ENCODE measurements at regions not wholly inside any gene's neighbourhood (a gene's known extent, or its start where the extent isn't known, plus 50 kb on each side); places are given as distances from the start of the nearest gene placed in this dataset.

GRCh38 chrX:75211976-75212375 lies 55.9 kb upstream of the ABCB7 start:
- Mint-ChIP-seq H3K36me3 (ENCODE audit: insufficient read depth in 1 of 3, low read depth in 3 of 3) (peaks cover 3 to 8% (median 6%) of the 10 kb centered on the region in 3 experiments; a peak in 3 of 7 replicates), H3K27me3 (ENCODE audit: low read depth) (peaks cover 1% of the 10 kb centered on the region; the same call in 1 of the 2 replicates), H3K27ac (no peak overlapping the region), H3K9me3 (peaks cover 72 to 82% of the 10 kb centered on the region in 2 experiments), H3K4me1 (no peaks in the 10 kb centered on the region), H3K4me3 (no peak overlapping the region)
- no peak overlapping the region for H3K9ac ChIP-seq (ENCODE audit: extremely low read depth, insufficient read length, low read length)
- H3K4ac ChIP-seq (ENCODE audit: low read depth, low read length): no peak overlapping the region
- no peak for DNase-seq
- no peak overlapping the region for H2BK15ac ChIP-seq (ENCODE audit: low read depth, low read length)
- no peaks in the 10 kb centered on the region for H3K23me2 ChIP-seq (ENCODE audit: insufficient read length, low read depth, low read length, poor library complexity, severe bottlenecking)
- no peak overlapping the region for H2AK5ac ChIP-seq (ENCODE audit: insufficient read length, low read length)
- no peak overlapping the region for H3K27ac ChIP-seq (ENCODE audit: insufficient read length, low read depth, low read length)
- H2BK5ac ChIP-seq (ENCODE audit: insufficient read length, low read length): no peak overlapping the region
- H3K4me1 ChIP-seq (ENCODE audit: insufficient read depth, low read length): no peaks in the 10 kb centered on the region
- H3K79me2 ChIP-seq (ENCODE audit: insufficient read depth, low read length): no peaks in the 10 kb centered on the region
- H2BK20ac ChIP-seq (ENCODE audit: low read depth, low read length, poor library complexity, severe bottlenecking): no peak overlapping the region
- H3K56ac ChIP-seq (ENCODE audit: insufficient read length, low read depth, low read length): no peak overlapping the region
- H3K4me2 ChIP-seq (ENCODE audit: insufficient read depth, insufficient read length, low read length): no peak overlapping the region
- no peak overlapping the region for H2BK120ac ChIP-seq (ENCODE audit: low read depth, low read length, poor library complexity, severe bottlenecking)
- no peak overlapping the region for H2BK12ac ChIP-seq (ENCODE audit: insufficient read length, low read depth, low read length)
- WGBS (ENCODE audit: extremely low coverage, insufficient read length, low lambda C conversion rate): no CpG with 5 or more reads among the region's 3 CpGs
- no peak overlapping the region for H3K14ac ChIP-seq (ENCODE audit: insufficient read depth, low read length)
- H3K18ac ChIP-seq (ENCODE audit: insufficient read length, low read depth, low read length): no peak overlapping the region
- H3K27me3 ChIP-seq (ENCODE audit: insufficient read depth, low read length): no peaks in the 10 kb centered on the region
- H3T11ph ChIP-seq (ENCODE audit: low read length): no peak overlapping the region
- no peak overlapping the region for H3K23ac ChIP-seq (ENCODE audit: insufficient read length, low read depth, low read length)
- H4K20me1 ChIP-seq (ENCODE audit: control insufficient read depth, insufficient read depth, insufficient read length): no peaks in the 10 kb centered on the region
- H4K91ac ChIP-seq (ENCODE audit: insufficient read length, low read depth, low read length): no peak overlapping the region
- H2AFZ ChIP-seq (ENCODE audit: low read length): no peak overlapping the region
- H3K9me3 ChIP-seq (ENCODE audit: control insufficient read depth, low read depth, low read length): peaks cover 28% of the 10 kb centered on the region
- TF ChIP-seq CTCF (conservative IDR thresholded peaks at IDR 0.05): no peak
- H4K8ac ChIP-seq (replicated peaks; ENCODE audit: insufficient read length, low read depth, low read length): no peak overlapping the region
- H4K5ac ChIP-seq (ENCODE audit: insufficient read length, low read depth, low read length): no peak overlapping the region
- no peaks in the 10 kb centered on the region for H3K79me1 ChIP-seq (ENCODE audit: insufficient read depth, low read depth, low read length, poor library complexity, severe bottlenecking)
